Stimulated activated CD4-positive, alpha-beta T cell treated with anti-CD3 and anti-CD28 coated beads, Interleukin-4, amount 100 ng/mL, for 48 hours (primary cell): ENCODE measurements at regions not wholly inside any gene's neighbourhood (a gene's known extent, or its start where the extent isn't known, plus 50 kb on each side); places are given as distances from the start of the nearest gene placed in this dataset.

Experiments used
- DNase-seq, 2 donors: peaks; one replicate each; pipeline ENCODE4 v3.0.0-alpha.2; 2020; ENCODE audit warnings: low read depth in 2 of 2

DNA sequence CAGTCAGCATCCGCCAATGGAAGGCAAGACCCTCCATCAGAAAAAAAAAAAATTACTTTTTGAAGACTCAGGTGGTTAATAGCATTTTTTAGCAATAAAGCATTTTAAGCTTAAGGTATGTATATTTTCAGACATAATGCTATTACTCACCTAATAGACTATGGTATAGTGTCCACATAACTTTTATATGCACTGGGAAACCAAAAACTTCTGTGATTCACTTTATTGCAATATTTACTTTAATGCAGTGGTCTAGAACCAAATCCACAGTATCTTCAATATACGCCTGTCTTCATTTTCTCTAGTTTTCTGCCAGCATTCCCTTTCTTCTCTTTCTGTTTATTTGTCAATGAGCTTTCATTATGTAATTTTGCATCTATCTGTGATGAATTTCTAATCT, 418.1 kb downstream of the SLITRK6 start:
- no peak for DNase-seq

DNA sequence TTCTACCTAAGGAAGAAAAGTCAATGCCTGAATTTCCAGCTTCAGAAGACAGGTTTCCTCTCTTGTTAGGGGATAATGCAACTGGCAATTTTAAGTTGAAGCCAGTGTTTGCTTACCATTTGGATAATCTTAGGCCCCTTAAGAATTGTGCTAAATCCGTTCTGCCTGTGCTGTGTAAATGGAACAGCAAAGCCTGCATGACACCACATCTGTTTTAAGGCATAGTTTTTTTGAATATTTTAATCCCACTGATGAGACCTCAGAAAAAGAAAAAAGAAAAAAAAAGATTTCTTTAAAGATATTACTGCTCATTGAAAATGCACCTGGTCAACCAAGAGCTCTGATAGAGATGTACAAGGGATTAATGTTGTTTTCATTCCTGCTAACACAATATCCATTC, 419.2 kb downstream of the SLITRK6 start:
- no peak for DNase-seq

DNA sequence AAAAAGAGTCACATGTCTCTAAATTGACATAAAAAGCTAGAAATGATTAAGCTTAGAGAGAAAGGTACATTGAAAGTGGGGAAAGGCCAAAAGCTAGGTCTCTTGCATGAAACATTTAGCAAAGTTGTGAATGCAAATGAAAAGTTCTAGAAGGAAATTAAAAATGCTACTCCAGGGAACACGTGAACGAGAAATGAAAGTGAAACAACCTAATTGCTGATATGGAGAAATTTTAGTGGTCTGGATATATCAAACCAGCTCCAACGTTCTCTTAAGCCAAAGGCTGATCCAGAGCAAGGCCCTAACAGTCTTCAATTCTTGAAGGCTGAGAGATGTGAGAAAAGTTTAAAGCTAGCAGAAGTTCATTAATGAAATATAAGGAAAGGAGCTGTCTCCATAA, 419.8 kb downstream of the SLITRK6 start:
- no peak for DNase-seq

DNA sequence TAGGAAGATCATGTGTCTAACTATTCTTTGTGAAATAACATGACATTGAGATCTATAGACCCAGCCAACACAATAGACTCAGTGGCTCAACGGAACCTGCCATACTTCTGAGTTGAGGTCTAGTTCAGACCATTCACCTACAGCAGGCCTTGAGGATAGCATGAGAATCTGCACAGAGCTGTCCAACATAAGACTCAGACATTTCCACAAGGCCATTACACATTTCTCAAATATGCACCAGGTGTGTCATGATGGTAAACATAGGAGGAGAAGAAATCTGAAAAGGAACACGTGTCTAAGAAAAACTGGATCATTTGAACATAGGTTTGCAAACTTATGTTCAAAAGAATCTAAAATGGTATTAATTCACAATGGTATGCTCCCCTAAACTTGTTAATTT, 421.4 kb downstream of the SLITRK6 start:
- DNase-seq, result no peak

DNA sequence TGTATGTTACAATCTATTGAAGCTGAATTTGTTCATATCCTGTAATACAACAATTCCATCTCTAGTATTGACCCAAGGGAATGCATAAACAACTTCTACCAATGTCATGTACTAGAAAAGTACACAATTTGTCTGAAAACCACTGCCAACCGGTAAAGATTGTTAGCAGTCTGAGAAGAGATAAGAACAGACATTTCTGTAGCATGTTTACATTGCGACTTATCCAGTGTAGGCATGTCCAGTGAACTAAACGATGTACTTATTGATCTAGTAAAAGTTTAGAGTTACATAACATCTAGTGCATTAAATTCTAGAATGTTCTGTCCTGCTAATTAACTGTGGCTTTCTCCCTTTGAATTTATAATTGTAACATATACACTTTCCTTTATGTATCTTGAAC, 425.9 kb downstream of the SLITRK6 start:
- no peak for DNase-seq

DNA sequence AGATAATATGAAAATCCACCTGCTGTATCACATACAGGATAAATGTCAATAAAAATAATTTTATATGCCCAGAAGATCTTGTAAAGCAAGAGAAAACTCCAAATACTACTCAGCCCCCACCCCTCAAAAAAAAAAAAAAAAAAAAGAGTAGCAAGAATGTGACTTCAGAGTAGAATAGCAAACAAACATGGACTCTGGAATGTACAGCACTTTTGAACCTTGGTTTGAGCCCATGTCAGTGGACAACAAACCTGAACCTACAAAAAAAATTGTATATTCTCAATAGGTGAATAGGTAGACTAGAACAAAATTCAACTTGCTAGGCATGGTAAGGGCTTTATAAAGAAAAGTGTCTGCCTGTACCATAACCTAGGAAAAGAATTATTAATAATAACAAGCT, 428.0 kb downstream of the SLITRK6 start:
- no peak for DNase-seq

DNA sequence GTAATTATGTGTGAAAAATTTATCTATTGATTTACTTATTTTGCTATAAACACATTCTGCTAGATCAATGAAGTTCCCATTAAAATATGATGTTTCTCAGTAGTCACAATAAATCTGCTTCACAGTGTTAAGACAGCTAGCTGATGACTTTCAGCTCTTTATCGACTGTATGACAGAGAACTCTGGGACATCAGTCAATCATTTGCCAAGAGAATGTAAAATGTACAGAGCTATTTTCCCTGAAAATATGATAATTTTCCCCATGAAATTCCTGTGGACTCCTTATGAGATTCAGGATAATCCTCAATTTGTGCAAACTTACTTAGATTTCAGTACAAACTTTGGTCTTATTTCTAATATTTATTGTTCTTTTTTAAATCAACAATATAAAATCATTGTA, 430.5 kb downstream of the SLITRK6 start:
- DNase-seq, result no peak

DNA sequence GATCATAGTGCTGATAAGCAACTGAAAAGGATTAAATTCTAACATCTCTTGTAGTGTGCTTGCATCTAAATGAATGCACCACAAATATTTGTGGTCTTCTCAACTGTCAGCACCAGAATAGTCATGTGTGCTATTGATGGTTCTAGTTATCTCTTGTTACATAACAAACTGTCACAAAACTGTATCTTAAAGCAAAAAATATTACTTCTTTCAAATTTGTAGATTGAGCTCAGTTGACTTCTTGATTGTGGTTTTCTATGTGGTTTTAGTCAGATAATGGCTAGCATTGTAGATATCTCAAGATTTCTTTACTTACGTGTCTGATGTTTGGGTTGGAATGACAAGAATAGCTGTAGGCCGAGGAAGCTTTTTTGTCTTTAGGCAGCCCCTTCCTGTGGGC, 431.3 kb downstream of the SLITRK6 start:
- DNase-seq, result no peak

DNA sequence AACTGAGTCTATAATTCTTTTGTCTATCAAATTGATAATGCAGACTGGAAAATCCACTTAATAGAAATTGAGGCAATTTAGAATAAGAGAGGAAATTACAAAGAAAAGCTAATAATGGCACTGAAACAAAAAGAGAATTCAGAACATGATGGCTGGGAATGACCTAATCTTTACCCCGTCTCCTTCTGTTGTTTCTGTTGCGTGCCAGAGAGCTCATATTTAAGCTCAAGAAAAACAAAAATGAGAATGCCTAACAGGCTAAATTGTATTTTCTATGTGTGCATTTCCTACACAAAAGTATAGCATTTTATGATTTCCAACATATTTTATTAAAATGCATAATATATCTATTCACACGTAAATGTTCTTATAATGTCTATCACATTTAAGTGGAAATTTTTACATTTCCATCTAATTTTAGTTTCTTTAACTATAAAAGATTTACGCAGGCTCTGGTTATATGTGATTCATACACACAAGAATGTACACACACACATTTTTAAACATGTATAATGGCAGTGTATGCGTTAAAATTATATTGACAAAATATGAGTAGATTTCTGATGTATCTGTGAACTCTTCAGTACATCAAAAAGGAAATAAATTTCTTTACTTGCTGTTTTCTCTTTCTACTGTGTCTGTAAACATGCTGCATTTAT, 432.3 kb downstream of the SLITRK6 start:
- no peak for DNase-seq

DNA sequence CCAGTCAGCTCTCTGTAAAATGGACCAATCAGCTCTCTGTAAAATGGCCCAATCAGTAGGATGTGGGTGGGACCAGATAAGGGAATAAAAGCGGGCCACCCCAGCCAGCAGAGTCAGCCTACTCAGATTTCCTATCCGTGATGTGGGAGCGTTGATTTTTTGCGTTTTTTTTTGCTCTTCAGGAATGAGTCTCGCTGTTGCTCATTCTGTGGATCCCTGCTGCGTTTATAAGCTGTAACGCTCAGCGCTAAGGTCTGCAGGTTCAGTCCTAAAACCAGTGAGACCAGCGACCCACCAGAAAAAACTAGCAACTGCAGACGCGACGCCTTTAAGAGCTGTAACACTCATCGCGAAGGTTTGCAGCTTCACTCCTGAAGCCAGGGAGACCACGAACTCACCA, 435.7 kb downstream of the SLITRK6 start:
- DNase-seq, result no peak

DNA sequence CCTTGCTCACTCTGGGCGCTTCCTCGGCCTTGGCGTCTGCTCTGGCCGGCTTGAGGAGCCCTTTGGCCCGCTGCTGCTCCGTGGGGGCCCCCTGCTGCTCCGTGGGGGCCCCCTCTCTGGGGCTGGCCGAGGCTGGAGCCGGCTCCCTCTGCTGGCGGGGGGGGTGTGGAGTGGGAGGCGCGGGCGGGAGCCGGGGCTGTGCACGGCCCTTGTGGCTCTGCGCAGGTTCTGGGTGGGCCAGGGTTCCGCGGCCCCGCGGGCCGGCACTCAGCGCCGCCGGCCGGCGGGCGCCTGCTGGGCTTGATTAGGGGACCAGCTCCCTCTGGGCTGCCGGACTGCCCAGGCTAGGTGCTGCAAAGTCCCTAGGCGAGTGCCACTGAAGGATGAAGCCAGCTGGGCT, 436.2 kb downstream of the SLITRK6 start:
- no peak for DNase-seq

DNA sequence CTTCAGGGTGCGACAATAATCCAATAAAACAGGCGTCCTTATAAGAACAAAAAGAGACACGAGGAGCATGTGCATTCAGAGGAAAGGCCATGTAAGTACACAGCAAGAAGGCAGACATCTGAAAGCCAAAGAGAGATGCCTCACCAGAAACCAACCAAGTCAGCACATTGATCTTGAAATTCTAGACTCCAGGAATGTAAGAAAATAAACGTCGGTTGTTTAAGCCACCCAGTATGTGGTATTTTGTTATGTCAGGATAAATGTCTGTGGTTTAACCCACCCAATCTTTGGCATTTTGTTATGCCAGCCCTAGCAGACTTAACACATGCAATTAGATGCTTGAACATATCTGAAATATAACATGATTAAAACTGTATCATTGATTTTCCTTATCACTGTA, 452.0 kb downstream of the SLITRK6 start:
- DNase-seq, result no peak

DNA sequence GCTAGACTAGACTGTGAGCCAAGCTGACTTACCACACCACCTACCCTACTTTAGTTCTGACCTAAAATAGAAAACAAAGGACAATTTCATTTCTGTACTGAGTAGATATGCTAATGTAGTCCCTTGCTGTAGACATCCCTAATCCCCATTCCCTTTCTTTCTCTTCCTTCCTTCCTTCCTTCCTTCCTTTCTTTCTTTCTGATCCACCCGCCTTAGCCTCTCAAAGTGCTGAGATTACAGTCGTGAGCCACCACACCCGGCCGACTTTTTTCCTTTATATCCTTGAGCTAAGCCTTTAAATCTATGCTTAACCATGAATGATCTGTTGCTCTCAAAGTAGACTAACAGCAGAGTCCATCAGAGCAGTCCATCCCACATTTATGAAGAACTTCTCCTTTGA, 465.0 kb downstream of the SLITRK6 start:
- no peak for DNase-seq

DNA sequence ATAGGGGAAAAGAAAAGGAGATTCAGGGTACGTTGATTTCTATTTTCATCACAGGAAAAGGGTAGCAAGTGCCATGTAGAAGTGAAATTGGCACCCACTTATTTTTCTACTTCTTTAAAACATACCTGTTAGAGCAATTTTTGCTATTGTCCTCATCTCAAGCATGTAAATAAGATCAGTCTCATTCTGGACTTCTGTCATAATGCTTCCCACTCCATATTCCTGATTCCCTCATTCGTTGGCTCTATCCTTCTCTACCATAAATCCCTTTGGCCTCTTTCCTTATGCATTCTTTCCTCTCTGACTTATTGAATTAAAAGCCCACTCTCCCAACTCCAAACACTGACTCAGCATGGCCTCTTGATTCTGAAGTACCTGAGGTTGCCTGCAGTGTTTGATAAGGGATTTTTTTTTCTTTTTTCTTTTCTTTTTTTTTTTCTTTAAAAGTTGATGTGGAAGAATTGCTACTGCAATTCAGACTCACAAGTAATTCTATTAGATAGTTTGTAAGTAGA, 465.7 kb downstream of the SLITRK6 start:
- no peak for DNase-seq

DNA sequence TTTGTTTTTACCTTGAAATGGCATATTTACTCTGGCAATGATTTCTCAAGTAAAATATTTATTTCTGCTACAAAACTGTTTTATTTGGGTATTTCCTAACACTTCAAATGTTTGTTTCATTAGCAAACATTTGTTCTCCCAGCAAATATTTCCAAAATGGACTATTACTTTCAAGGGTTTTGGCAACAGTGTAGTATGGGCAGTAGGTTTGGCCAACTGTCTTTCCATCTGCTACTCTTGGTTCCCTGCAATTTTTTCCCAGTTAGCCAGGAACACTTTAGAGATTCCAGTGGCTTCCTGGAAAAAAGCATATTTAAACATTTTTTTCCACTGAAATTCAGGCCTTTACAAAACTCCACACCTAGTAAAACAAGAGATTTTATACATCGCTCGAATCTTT, 466.6 kb downstream of the SLITRK6 start:
- no peak for DNase-seq

DNA sequence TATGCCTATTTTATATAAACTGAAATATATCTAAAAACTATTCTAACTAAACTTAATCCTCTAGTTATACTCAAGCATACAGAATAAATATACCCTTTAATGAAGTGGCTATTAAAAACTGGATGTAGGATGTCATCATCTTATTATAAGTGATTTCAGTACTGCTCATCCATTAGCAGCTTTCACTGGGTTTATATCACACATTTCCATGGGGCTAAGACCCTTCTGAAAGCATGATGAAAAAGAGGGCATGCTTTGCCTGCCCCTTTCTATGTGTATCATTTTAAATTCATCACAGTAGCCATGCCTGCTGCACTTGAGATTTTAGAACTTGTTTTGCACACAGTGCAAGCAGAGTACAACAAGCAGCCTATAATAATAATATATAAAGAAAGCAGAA, 477.5 kb downstream of the SLITRK6 start:
- no peak for DNase-seq

DNA sequence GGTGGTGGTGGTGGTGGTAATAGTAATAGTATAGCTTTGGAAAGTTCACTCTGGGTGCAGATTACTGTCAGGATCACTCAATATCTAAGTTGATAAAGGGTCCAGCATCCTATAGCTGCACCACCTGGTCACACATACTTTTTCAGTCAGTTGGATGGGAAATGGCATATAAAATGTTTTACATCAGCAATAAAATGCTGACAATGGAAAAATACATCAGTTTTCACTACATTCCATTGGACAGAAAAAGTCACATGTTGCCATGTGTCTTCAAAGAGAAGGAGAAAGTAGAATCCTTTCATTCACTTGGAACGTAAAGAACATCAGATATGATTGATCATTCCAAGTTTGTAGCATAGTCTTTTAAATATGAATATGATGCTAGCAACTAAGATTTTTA, 481.4 kb downstream of the SLITRK6 start:
- DNase-seq, result no peak

DNA sequence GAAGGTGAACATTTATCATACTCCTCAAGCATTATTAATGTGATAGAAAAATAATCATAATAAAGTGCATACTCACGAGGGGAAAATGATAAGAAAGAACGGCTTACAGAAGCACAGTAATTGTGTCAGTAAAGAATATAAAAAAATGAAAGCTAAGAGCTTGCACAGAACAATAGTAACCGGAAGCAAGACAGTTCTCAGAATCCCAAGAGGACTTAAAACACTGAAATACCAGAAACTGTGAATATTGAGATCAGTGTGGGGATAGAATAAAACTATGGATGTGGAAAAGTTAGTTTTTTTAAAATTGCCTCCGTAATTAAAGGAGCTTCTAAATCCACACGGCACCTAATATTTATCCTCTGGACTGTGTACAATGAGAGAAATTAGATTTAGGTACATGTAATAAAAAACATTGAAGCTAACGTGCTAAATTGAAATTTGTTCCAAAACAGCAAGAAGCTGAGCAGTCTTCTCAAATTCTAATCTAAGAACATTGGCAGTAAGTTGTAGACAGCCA, 482.7 kb downstream of the SLITRK6 start:
- no peak for DNase-seq

DNA sequence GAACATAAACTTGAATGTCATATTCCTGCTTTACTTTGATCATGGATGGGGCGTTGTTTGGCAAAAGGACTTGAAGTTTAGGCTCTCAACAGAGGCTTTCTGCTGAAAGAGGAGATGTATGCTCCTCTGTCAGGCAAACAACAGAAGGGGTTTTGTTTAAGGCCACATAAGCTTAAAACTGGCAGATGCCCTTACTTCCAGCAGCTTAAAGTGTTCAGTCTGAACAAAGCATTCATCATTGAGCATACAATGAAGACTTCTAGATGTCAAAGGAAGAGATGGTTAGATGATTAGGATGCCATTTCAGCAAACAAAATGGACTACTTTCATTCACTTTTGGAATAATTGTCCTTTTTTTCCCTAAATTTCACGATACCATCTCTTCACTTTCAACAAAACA, 484.5 kb downstream of the SLITRK6 start:
- no peak for DNase-seq

DNA sequence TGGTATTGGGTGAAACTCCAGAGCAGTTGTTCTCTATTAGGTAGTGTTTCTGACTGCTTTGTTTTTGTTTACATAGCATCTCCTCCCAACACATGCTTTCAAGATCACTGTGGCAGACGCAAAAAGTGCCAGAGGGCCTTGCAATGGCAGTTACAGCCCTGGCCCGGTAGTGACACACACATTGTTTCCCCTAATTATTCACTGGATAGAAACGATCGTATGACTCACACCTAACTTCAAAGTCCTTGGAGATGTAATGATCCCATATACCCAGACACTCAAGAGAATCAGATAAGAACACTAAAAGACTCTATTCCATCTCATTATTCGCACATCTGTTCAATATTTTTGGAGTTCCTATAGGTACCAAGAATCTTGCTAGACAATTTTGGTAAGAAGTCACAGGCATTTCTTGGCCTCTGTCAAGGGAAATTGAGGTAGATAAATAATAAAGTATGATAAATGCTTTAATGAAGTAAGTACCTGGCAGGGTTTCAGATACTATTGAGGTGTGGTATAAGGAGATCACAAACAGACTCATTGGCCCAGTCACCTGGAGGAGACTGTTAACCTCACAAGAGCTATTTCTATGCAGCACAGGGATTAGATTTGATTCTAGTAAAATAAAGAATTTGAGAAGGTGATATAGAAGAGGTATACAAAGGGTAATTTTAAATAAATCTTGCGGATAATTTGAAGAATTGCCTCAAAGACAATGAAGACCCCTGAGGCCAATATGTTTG, 485.3 kb downstream of the SLITRK6 start:
- no peak for DNase-seq

DNA sequence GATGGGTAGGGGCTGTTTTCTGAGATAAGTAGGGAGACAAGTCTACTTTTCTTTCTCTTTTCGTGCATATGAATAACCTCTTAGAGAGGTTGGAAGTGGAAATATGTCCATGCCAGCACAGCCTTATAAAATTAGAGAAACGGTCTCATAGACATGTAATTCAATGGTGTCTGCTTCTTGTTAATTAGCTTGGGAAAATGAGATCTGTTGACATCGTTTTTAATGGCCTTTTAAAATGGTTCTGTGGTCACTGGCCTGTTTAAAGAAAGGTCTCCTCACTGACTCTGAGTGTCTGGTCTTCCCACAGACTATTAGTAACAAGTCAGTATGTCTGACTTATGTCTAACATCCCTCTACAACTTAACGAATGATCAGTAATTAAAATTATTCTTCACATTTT, 487.1 kb downstream of the SLITRK6 start:
- DNase-seq, result no peak

DNA sequence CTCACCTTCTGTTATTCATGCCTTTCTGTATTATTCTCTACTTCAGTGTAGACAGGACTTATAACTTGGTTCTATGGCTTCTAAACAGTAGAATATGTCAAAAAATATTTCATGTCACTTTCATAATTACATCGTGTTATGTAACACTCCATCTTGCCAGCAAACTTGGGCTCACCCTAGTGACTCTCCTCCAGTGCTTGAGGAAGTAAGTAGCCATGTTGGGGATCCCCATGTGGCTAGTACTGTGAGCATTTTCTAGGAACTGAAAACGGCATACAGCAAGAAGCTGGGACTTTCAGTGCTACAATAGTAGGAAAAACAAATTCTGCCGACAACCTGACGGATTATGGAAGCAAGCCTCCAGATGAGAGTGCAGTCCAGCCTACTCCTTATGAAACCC, 495.6 kb downstream of the SLITRK6 start:
- DNase-seq, result no peak

DNA sequence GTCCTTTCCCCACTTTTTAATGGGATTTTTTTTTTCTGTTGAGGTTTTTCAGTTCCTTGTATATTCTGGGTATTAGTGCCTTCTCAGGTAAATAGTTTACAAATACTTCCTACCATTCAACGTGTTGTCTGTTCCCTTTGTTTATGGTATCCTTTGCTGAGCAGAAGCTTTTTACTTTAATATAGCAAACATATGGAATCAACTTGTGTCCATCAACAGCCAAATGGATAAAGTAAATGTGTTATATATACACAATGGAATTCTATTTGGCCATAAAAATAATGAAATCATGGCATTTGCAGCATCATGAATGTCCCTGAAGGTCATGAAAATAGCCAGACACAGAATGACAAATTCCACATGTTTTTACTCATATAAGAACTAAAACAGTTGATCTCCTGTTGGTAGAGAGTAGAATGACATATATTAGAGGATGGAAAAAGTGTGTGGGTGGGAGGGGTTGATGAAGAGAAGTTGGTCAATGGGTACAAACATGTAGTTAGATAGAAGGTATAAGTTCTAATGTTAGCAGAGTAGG, 500.8 kb downstream of the SLITRK6 start:
- DNase-seq, result no peak
